H9 (cell line): ENCODE measurements at regions not wholly inside any gene's neighbourhood (a gene's known extent, or its start where the extent isn't known, plus 50 kb on each side); places are given as distances from the start of the nearest gene placed in this dataset.

Source experiments
- DNase-seq: peaks from one replicate; pipeline ENCODE4 v3.0.0-alpha.2; 2017
- H2AFZ ChIP-seq: one replicate; pipeline ENCODE4 v1.6.1; 2013; ENCODE audit warnings: mild to moderate bottlenecking, low read length, control low read depth, moderate library complexity
- H2AK5ac ChIP-seq: 2 replicates; pipeline ENCODE4 v1.6.1; 2013; ENCODE audit warnings: low read length, control low read depth, mixed read lengths; ENCODE audit not compliant: insufficient read length
- H2BK120ac ChIP-seq: one replicate; pipeline ENCODE4 v1.6.1; 2013; ENCODE audit warnings: low read depth, mild to moderate bottlenecking, low read length, control low read depth, inconsistent platforms; ENCODE audit not compliant: poor library complexity, severe bottlenecking
- H2BK12ac ChIP-seq: 2 replicates; pipeline ENCODE4 v1.6.1; 2013; ENCODE audit warnings: low read length, control low read depth, mixed read lengths, low read depth; ENCODE audit not compliant: insufficient read length
- H2BK15ac ChIP-seq: 2 replicates; pipeline ENCODE4 v1.6.1; 2013; ENCODE audit warnings: low read depth, low read length, control low read depth
- H2BK20ac ChIP-seq: one replicate; pipeline ENCODE4 v1.6.1; 2013; ENCODE audit warnings: low read depth, mild to moderate bottlenecking, low read length, control low read depth, inconsistent platforms; ENCODE audit not compliant: poor library complexity, severe bottlenecking
- H2BK5ac ChIP-seq: 2 replicates; pipeline ENCODE4 v1.6.1; 2013; ENCODE audit warnings: low read length, control low read depth, mixed read lengths; ENCODE audit not compliant: insufficient read length
- H3K14ac ChIP-seq: 2 replicates; pipeline ENCODE4 v1.6.1; 2013; ENCODE audit warnings: low read length, control low read depth; ENCODE audit not compliant: insufficient read depth
- H3K18ac ChIP-seq: 2 replicates; pipeline ENCODE4 v1.6.1; 2013; ENCODE audit warnings: low read depth, mild to moderate bottlenecking, mixed read lengths, low read length, control low read depth; ENCODE audit not compliant: insufficient read length
- H3K23ac ChIP-seq: 2 replicates; pipeline ENCODE4 v1.6.1; 2013; ENCODE audit warnings: low read length, control low read depth, mixed read lengths, low read depth; ENCODE audit not compliant: insufficient read length
- H3K23me2 ChIP-seq: 2 replicates; pipeline ENCODE4 v1.6.1; 2013; ENCODE audit warnings: low read depth, mild to moderate bottlenecking, mixed read lengths, low read length, control low read depth; ENCODE audit not compliant: insufficient read length, poor library complexity, severe bottlenecking
- H3K27ac ChIP-seq: 2 replicates; pipeline ENCODE4 v1.5.1; 2013; ENCODE audit warnings: low read length, control low read depth, mixed read lengths, low read depth; ENCODE audit not compliant: insufficient read length
- H3K27me3 ChIP-seq: 2 replicates; pipeline ENCODE4 v1.6.1; 2013; ENCODE audit warnings: low read length, control low read depth, inconsistent platforms; ENCODE audit not compliant: insufficient read depth
- H3K4ac ChIP-seq: 2 replicates; pipeline ENCODE4 v1.6.1; 2013; ENCODE audit warnings: low read depth, mild to moderate bottlenecking, control low read depth, inconsistent platforms, low read length, moderate library complexity
- H3K4me1 ChIP-seq: 2 replicates; pipeline ENCODE4 v1.6.1; 2013; ENCODE audit warnings: low read length, control low read depth, inconsistent platforms; ENCODE audit not compliant: insufficient read depth
- H3K4me2 ChIP-seq: 2 replicates; pipeline ENCODE4 v1.6.1; 2013; ENCODE audit warnings: low read length, control low read depth, mixed read lengths; ENCODE audit not compliant: insufficient read length, insufficient read depth
- H3K56ac ChIP-seq: 2 replicates; pipeline ENCODE4 v1.6.1; 2013; ENCODE audit warnings: low read depth, mild to moderate bottlenecking, mixed read lengths, low read length, control low read depth; ENCODE audit not compliant: insufficient read length
- H3K79me1 ChIP-seq: 2 replicates; pipeline ENCODE4 v1.6.1; 2013; ENCODE audit warnings: low read depth, mild to moderate bottlenecking, moderate library complexity, low read length, control low read depth, inconsistent platforms; ENCODE audit not compliant: insufficient read depth, poor library complexity, severe bottlenecking
- H3K79me2 ChIP-seq: 2 replicates; pipeline ENCODE4 v1.6.1; 2013; ENCODE audit warnings: low read length, control low read depth, inconsistent platforms; ENCODE audit not compliant: insufficient read depth
- H3K9ac ChIP-seq: 2 replicates; pipeline ENCODE4 v1.6.1; 2013; ENCODE audit warnings: low read length, control low read depth, mixed read lengths; ENCODE audit not compliant: insufficient read length; ENCODE audit errors: extremely low read depth
- H3K9me3 ChIP-seq: one replicate; pipeline ENCODE4 v1.6.1; 2013; ENCODE audit warnings: low read depth, low read length, inconsistent platforms; ENCODE audit not compliant: control insufficient read depth
- H3T11ph ChIP-seq: one replicate; pipeline ENCODE4 v1.6.1; 2013; ENCODE audit warnings: mild to moderate bottlenecking, low read length, control low read depth, inconsistent platforms
- H4K20me1 ChIP-seq: one replicate; pipeline ENCODE4 v1.6.1; 2013; ENCODE audit not compliant: control insufficient read depth, insufficient read length, insufficient read depth
- H4K5ac ChIP-seq: 2 replicates; pipeline ENCODE4 v1.6.1; 2013; ENCODE audit warnings: low read depth, mild to moderate bottlenecking, mixed read lengths, low read length, control low read depth; ENCODE audit not compliant: insufficient read length
- H4K8ac ChIP-seq: replicated peaks from 2 replicates; pipeline ENCODE4 v1.6.1; 2013; ENCODE audit warnings: low read length, control low read depth, mixed read lengths, low read depth; ENCODE audit not compliant: insufficient read length
- H4K91ac ChIP-seq: 2 replicates; pipeline ENCODE4 v1.6.1; 2013; ENCODE audit warnings: low read depth, mild to moderate bottlenecking, moderate library complexity, mixed read lengths, low read length, control low read depth; ENCODE audit not compliant: insufficient read length
- H3K27ac Mint-ChIP-seq, 3 experiments: 2 replicates in 2 of 3; 3 replicates in 1 of 3; pipeline ENCODE4 v1.8.0; 2020 to 2021; ENCODE audit warnings: mixed read lengths in 3 of 3, mild to moderate bottlenecking in 1 of 3, moderate library complexity in 1 of 3
- H3K27me3 Mint-ChIP-seq: 2 replicates; pipeline ENCODE4 v1.8.0; 2021; ENCODE audit warnings: low read depth, mild to moderate bottlenecking, moderate library complexity, mixed read lengths
- H3K36me3 Mint-ChIP-seq, 3 experiments: 2 replicates in 2 of 3; 3 replicates in 1 of 3; pipeline ENCODE4 v1.8.0; 2020 to 2021; ENCODE audit warnings: low read depth in 3 of 3, mixed read lengths in 3 of 3; ENCODE audit not compliant: insufficient read depth in 1 of 3
- H3K4me1 Mint-ChIP-seq, 2 experiments: 2 replicates each; pipeline ENCODE4 v1.8.0; 2020; ENCODE audit warnings: mixed read lengths in 2 of 2
- H3K4me3 Mint-ChIP-seq, 2 experiments: 2 replicates in 1 of 2; 3 replicates in 1 of 2; pipeline ENCODE4 v1.8.0; 2020 to 2021; ENCODE audit warnings: mild to moderate bottlenecking in 2 of 2, mixed read lengths in 2 of 2, moderate library complexity in 1 of 2
- H3K9me3 Mint-ChIP-seq, 2 experiments: 2 replicates in 1 of 2; 3 replicates in 1 of 2; pipeline ENCODE4 v1.8.0; 2020; ENCODE audit warnings: mild to moderate bottlenecking in 2 of 2, mixed read lengths in 2 of 2, moderate library complexity in 1 of 2
- WGBS: extraction: QIAGEN DNeasy Blood & Tissue Kit; methylation state at CpG from one replicate; pipeline ENCODE4 v1.1.7; 2013; ENCODE audit warnings: missing lambda C conversion rate, low lambda C conversion rate, mixed read lengths; ENCODE audit not compliant: insufficient read length; ENCODE audit errors: extremely low coverage; 5-methylcytosine and 5-hydroxymethylcytosine counted together
- TF ChIP-seq, protein P1 (sequence below): fragments of 200-600 bp; sonication (generic); conservative IDR thresholded peaks from 3 replicates; pipeline ENCODE4 v1.8.0; 2021; ENCODE audit warnings: antibody characterized with exemption, mild to moderate bottlenecking

DNA sequence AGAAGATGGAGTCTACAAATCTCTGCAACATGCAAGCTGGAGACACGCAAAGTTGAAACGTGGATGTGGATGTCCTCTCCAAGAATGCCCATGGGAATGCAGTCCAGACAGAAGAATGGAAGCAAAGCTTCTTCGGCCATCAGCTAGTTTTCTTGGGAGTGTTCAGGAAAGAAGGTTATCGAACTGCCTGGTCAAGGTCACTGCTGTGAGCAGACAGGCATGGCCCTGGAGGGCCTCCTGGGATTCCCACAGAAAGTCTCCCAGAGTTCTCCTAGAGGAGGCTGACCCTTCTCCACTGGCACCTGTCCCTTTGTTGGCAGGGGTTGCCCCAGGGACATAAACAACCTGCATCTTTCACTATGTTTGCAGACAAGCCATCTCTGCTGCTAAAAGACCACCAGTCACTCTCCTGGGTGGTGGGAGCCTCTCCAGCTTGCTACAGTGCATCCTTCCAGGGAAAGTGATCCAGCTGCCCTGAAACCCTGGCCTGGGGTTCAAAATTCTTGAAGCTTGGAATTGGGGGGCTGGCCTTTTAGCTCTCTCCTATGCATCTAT, 265.8 kb downstream of the SYK start:
- H3K79me2 ChIP-seq, result no peaks in the 10 kb centered on the region
- Mint-ChIP-seq H3K4me1 (peaks cover 9% of the 10 kb centered on the region in 2 experiments; a peak in 3 of 4 replicates), H3K27ac (no peak overlapping the region), H3K4me3 (no peak overlapping the region), H3K9me3 (peaks cover 4 to 5% of the 10 kb centered on the region in 2 experiments; a peak in 4 of 5 replicates), H3K36me3 (peaks cover 0 to 6% (median 0%) of the 10 kb centered on the region in 3 experiments; a peak in 1 of 7 replicates), H3K27me3 (no peaks in the 10 kb centered on the region; the same call in 1 of the 2 replicates)
- H2BK20ac ChIP-seq, result no peak overlapping the region
- H3K4ac ChIP-seq, result no peak overlapping the region
- no peak overlapping the region for H2BK120ac ChIP-seq
- no peak overlapping the region for H4K91ac ChIP-seq
- H3T11ph ChIP-seq, result no peak overlapping the region
- H3K18ac ChIP-seq, result no peak overlapping the region
- H3K23ac ChIP-seq, result no peak overlapping the region
- H2AK5ac ChIP-seq, result no peak overlapping the region
- H4K20me1 ChIP-seq, result no peaks in the 10 kb centered on the region
- no peak overlapping the region for H3K56ac ChIP-seq
- no peaks in the 10 kb centered on the region for H3K4me1 ChIP-seq
- WGBS, result no CpG with 5 or more reads among the region's 4 CpGs
- H3K9me3 ChIP-seq, result no peaks in the 10 kb centered on the region
- H3K27ac ChIP-seq, result no peak overlapping the region
- H3K14ac ChIP-seq, result no peak overlapping the region
- H2BK12ac ChIP-seq, result no peak overlapping the region
- H3K23me2 ChIP-seq, result no peaks in the 10 kb centered on the region
- H2AFZ ChIP-seq, result no peak overlapping the region
- H3K79me1 ChIP-seq, result no peaks in the 10 kb centered on the region
- H4K5ac ChIP-seq, result no peak overlapping the region
- no peak overlapping the region for H3K9ac ChIP-seq
- no peak overlapping the region for H2BK15ac ChIP-seq
- H3K4me2 ChIP-seq, result no peak overlapping the region
- DNase-seq, result no peak
- H3K27me3 ChIP-seq, result no peaks in the 10 kb centered on the region
- H4K8ac ChIP-seq, result no peak overlapping the region
- no peak overlapping the region for H2BK5ac ChIP-seq
- TF ChIP-seq, protein P1, sequence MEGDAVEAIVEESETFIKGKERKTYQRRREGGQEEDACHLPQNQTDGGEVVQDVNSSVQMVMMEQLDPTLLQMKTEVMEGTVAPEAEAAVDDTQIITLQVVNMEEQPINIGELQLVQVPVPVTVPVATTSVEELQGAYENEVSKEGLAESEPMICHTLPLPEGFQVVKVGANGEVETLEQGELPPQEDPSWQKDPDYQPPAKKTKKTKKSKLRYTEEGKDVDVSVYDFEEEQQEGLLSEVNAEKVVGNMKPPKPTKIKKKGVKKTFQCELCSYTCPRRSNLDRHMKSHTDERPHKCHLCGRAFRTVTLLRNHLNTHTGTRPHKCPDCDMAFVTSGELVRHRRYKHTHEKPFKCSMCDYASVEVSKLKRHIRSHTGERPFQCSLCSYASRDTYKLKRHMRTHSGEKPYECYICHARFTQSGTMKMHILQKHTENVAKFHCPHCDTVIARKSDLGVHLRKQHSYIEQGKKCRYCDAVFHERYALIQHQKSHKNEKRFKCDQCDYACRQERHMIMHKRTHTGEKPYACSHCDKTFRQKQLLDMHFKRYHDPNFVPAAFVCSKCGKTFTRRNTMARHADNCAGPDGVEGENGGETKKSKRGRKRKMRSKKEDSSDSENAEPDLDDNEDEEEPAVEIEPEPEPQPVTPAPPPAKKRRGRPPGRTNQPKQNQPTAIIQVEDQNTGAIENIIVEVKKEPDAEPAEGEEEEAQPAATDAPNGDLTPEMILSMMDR, result no peak
